HG02759 (cell line): ENCODE measurements at regions not wholly inside any gene's neighbourhood (a gene's known extent, or its start where the extent isn't known, plus 50 kb on each side); places are given as distances from the start of the nearest gene placed in this dataset.

Experiments used
- ATAC-seq: cut with Tn5 transposase; IDR thresholded peaks from one replicate; pipeline ENCODE4 v1.9.1; 2021; ENCODE audit warnings: mild to moderate bottlenecking, moderate library complexity; ENCODE audit not compliant: unreplicated experiment

DNA sequence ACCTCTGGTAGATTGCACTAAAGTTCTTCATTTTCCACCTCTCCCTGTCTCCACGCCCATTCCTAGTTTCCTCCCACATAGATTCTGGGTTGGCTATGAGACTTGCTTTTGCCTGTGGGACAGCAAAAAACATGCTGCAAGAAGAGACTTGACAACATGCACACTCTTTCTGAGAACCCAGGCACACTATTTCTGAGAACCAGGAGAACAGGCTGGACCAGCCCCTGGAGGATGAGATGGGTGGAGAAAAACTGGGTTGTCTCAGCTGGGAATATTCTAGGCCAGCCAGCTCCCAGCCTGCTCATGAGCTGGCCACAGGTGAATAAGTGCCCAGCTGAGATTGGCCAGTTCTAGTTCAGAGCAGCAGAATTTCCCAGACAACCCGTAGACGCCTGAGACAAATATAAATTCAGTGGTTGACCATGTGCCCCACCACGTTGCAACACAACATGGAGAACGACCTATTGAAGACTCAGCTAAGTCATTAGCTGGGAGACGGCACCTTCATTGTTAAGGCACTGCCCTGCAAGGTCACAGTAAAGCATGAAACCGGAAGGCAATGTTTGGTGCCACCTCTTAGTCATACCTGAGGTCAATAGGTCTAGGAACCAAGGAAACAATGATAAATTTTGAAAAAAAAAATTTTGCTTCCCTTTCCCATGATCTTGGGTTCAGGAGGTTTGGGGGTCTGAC lies 92.7 kb upstream of the AKR1E2 start:
- no peak for ATAC-seq

DNA sequence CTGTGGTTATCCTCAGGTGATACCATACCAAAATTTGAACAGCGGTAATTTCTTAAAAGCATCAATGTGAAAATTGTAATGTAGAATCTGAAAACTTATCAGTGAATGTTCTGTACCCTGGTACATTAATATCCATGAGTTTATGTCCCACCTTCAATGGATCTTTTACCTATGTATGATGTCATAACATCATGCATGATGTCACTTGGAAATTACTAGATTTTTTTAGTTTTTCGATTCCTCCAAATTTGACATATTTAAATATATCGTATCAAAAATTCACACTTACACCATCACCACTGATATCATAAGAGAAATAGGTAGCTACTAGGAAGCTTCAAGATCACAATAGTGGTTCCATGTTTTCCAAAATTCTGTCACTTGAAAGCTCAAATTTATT lies 95.0 kb upstream of the AKR1E2 start:
- ATAC-seq: no peak

DNA sequence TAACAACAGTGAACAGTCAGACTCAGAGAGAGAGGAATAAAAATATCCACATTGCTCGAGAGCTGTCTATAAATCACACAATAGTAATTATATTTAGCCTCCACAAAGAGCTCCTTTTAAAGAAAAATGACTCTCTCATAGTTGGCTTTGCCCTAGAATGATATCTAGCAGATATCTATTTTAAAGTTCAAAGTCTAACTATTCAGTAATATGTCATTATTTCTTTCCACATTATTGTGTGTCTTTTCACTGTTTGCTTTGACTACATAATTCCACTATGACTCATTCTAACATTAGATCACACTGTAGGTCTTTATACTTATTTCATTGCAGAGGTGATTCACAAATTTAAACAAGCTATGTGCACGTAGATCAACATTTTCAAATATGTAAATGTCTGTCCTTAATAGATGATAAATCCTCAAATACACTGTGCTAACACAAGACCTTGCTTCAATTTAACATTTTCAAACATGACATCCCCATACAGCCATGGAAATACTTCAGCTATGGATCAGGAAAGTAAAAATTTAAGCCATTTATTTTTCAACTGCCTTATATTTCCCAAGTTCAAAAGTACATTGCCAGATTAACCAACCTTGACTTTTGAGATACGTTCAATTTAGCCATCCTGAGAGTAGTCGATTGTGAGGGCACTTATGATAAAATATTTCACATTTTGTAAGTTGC lies 99.9 kb upstream of the AKR1E2 start:
- no peak for ATAC-seq

DNA sequence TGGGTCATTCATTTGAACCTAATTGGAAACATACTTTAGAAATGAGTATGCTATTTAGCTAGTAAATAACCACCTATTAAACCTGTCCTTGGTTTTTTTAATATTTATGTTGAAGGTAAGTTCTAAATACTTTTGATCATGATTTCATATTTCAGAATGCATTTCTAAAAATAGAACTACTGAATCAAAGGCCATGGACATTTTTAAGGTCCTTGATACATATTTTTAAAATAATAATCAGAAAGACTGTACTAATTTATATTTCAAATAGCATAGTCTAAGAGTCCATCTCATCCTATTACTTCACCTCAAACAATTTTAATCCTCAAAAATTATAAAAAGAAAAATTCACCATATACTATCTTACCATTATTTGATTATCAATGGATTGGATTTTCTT lies 102.1 kb upstream of the AKR1E2 start:
- ATAC-seq: no peak

DNA sequence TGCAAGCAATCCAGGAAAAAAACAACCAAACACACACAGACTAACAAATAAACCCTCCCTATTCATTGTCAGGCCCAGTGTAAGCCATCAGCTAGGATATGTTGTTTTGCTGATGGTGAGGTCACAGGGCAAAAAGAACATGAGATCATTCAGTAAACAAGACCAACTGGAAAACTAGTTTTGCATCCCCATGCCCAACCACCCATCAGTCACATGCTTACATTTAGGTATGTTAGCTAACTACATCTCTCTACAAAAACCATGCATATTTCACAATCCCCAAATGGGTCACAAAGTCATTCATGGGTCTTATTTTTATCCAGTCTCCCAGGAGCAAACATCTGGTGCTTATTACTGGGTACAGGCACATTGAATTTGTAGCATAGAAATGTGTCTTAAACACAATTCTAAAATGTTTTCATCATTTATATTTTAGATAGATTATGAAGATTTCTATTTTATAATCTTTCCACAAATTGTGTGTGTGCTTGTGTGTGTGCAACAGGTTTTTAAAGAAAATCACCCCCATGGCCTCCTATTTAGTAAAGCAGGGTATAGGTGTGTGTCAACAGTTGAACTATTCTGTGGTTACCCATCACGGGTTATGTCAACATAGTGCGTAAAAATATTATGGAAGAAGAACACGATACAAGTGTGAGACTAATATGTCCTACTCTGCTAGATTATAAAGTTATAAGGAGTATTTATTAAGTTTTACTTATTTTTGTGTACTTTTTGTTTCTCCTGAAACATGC lies 103.8 kb upstream of the AKR1E2 start:
- no peak for ATAC-seq

DNA sequence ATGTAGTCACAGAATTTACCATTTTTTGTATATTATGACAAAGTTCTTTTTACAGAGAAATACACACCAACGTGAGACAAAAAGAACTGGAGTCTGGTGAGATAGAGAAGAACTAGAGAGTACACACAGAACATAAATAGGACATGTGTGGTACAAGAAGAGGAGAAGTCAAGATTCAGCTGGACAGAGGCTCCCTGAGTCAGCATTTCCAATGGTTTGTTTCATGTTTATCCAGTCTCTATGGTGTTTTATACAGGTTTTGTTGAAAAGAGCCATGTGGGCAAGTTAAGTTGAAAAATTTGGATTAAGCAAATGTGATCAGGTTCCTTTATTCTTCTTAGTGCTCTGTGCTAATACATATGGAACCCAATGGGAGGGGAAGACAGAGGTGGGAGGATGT lies 105.5 kb upstream of the AKR1E2 start:
- ATAC-seq: no peak

DNA sequence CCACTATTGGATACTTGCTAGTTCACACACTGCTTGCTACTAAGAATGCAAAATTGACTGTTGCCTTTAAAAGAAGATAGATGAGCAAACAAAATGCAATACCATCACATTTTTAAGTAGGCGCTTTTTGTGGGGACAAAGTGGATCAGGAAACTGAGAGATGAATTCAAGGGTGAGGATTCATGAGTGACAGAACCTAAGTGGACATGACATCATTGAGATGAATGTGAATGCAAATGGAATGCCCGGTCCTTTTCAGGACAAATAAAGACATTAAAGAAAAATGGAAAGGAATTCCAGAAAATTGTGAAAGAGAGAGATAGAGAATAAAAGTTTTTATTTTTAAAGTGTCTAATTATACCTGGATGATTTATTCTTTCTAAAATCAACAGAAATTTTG lies 106.3 kb upstream of the AKR1E2 start:
- no peak for ATAC-seq

DNA sequence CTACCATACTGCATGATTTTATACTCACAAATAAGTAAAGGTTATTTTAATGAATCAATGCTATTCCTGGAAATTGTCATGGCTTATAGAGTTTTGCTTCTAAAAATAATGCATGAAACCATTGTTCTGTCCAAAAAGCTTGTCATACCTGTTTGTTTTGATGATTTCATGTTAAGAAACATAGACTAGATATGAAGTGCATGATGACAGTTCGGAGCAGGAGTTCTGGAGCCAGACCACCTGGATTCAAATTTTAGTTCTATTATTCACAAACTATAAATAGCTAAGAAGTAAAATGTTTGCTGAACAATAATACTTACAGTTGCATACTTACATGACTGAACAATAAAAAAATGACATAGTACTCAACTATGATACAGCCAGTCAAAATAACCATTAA lies 107.0 kb upstream of the AKR1E2 start:
- no peak for ATAC-seq

DNA sequence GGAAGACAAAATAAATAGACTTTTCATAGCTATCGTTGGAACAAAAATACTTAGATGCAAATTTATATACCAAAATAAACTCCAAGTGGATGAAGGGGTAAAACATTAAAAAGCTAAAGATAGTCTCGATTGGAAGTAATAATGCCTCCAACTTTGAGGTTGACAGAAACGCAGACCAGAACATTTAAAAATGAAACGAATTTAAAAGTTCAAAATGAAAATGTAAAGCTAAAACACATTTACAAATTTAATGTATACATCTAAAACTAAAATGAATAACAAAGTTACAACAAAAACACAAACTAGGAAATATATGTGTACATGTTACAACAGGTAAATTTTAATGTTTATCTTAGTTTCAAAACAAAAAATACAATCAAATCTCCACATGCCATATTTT lies 107.5 kb upstream of the AKR1E2 start:
- no peak for ATAC-seq

DNA sequence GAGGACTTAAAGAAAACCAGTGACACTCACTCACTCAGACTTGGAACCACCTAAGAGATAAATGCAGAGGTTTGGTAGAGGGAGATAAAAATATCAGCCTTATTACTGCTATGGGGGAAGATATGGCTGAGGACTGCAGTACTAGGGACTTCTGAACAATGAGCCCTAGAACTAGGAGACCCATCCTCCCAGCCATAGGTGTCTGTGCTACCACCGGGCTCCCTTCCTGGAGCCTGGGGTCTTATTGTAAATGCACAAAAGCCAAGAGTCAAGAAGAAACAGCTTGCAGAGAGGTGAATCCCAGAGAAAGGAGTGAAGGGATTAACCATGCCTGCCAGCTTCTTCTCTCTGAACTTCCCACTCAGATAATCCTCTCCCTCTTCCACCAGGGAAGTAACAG lies 108.3 kb upstream of the AKR1E2 start:
- no peak for ATAC-seq

DNA sequence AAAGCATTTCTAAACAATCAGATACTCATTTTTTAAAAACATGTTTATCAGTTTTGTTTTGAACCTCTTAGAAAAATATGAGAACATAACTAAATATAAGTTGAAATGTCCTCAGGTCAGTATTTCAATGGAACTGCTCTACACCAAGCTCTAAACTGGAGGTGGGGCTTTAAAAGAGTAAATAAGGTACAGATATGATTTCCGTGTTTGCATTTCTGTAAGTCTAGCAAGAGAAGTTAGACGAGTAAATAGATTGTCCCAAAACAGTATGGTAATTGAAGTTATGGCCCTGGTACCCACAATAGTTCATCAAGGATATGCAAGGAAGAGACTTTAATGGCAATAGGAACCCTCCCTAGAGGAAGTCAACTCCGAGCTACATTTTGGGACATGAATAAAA lies 115.1 kb upstream of the AKR1E2 start:
- ATAC-seq: no peak

DNA sequence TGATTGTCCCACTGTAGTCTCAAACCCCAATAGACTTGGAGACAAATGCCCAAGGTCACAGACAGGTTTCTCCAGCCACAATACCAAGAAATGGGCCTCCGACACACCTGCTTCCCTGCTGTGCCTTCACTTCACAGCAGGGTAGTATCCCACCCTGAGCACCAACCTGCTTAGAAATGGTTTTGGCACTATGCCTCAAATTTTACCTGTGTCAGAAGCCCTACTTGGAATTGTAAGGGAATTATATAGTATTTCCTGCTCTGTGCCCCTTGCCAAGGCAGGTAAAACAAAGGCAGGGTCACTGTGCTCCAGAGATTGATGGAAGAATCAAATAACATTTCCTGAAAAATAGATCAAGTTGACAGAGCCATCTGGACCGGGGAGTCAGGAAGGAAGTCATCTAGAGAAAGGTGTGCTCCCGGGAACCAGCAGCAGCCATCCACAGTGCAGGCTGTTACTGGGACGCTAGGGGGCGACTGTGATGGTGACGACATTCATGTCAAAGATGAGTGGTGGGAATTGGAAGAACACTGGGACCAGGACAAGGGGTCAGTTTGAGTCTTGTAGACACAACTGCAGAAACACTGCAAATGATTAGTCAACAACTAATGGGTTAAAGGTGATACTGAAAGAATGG lies 117.8 kb upstream of the AKR1E2 start:
- ATAC-seq: no peak

DNA sequence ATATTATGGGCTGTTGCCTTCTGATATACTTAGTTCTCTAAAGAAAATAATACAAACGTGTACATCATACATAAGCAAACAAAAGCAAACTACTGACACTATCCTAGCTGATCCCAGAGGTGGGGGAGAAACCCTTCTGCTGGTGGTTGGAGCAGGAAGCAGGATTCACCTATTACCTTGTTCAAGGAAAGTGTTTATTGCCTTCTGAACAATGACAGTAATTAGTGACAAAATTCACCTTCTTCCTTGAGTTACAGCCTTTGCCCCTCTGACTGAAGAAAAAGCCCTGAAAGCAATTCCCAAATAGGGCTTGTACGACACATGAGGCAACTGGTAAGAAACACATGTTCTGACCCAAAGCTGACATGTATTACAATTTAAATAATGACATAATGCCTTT lies 118.8 kb upstream of the AKR1E2 start:
- ATAC-seq: no peak

DNA sequence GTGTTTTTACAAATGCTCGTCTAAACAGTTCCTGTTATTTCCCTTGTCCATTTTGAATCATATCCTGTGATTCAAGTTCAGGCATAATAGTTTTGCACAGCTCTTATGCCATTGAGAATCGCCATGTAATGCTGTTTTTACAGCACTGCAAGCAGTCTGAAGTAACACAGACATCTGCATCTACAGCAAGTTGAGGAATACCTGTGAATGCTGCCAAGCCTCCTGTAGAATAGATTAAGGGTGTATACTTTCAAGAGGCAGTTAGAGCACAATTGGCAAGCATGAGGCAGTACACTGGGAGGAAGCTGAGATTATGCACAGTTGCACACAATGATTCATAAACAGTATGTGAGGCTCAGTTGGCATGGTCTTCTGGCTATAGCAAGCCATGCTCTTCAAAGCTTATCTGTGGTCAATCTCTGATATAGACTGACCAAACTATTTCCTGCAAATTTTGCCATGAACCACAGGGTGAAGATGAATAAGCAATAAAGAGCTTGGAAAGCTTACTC lies 121.9 kb upstream of the AKR1E2 start:
- no peak for ATAC-seq

DNA sequence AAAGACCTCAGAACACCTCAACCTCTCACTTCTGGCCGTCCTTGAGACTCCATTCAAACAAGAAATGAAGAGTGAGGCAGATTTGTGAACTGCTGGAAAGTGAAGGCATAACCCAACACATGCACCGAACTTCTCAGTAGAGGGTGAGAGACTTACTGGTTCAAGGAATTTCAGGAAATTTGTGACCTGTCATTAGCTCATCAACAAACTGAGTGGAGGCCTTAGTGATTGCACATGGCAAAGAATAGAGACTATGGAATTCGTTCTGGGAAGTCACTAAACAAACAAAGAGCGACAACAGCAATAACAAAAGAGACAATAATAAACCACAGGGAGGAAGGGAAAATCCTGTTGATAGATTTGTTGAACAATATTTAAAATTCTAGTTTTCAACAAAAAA lies 125.0 kb upstream of the AKR1E2 start:
- no peak for ATAC-seq

DNA sequence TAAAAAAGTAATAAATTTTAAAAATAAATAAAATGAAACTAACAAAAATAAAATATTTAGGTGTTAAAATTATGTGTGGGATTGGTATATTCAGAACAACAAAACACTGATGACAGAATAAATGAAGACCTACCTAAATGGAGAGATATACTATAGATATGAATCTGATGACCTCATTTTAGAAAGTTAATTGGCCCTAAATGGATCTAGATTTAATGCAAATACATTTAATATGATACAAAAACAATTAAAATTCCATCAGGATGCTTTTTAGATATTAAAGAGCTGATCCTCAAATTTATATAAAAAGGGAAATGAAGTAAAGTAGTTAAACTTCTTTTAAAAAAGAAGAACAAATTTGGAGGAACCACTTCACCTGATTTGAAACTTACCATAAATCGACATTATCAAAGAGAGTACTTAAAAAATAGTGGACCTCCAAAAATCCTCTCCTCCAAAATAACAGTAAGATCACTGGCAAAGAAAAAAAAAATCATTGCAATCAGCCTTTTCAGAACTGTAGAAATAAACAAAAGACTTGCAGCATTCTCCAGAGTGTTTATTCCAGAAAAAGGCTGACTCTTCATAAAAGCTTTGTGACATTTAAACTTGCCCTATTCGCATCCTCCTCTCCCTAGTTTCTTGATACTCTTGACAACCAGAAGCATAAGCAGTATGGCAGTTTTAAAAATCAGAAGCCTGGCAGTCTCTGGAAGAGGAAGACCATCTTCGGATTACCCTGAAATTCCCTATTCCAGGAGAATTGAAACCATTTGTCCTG lies 125.9 kb upstream of the AKR1E2 start:
- ATAC-seq: no peak

DNA sequence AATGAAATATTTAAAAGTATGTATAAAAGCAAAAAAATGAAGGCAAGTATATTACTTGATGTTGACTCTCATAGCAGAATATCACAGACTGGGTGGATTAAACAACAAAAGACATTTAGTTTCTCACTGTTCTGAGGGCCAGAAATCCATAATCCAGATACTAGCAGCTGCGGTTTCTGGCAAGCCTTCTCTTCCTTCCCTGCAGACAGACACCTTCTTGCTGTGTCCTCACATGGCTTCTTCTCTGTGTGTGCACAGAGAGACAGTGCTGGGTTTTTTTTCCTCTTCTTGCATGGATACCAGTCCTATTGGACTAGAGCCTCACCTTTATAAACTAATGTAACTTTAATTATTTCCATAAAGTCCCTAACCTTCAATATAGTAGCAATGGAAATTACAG lies 127.9 kb upstream of the AKR1E2 start:
- no peak for ATAC-seq

DNA sequence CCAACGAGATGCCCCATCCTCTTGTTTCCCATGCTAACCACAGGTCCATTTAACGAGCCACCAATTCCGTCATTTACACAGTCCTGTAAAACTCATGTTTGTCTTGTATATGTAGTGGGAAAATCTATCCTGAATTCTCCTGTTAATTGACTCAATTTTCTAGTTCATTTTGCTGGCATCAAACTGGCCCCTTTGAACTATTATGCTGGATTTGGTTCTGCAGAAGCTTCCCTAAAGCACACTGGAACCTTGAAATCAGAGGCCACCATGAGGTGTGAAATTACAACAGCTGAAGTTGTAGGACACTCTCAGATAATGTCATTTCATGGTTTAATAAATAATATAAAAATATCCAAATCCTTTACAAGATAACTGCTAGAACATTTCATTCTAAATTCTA lies 129.8 kb upstream of the AKR1E2 start:
- ATAC-seq: no peak

DNA sequence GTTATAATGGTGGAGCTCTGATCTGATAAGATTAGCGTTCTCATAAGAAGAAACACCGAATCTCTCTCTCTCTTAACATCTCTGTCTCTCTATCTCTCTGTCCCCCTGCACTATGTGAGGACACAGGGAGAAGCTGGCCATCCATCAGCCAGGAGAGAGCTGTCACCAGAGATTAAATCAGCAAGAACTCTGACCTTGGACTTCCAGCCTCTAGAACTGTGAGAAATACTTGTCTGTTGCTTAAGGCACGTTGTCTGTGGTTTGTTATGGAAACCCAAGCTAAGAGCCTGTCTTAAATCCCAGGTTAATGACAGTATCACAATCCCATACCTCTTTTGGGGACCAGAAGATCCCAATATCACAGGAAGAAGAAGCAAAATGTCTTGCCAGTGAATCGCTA lies 132.0 kb upstream of the AKR1E2 start:
- ATAC-seq: no peak

DNA sequence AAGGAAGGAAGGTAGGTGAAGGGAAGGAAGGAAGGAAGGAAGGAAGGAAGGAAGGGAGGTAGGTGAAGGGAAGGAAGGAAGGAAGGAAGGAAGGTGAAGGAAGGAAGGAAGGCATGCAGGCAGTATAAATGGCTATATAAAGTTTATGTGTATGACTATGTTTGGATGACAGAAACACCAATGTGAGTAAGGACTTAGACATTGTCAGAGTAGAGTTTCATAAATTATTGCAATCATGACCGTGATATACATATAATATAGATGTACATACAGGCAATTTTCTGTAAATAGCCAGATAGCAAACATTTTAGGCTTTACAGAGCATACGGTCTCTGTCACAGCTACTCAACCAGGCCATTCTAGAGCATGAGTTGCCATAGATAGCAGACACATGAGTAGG lies 133.8 kb upstream of the AKR1E2 start:
- no peak for ATAC-seq

DNA sequence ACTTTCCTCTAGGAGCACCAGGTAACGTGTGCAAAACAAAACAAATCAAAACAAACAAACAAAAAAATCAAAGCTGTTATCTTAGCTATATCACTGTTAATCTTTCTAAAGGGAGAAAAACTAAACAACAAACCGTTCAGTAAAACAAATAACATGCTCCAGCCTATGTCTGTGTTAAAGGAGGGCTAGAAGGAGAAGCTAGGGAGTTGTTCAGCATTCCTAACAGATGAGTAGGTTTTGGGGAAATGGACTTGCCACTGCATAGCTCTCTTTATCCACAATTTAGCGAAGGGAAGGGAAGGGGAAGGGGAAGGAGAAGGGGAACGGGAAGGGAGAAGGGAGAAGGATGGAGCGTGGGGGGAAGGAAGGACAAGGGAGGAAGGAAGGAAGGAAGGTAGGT lies 134.2 kb upstream of the AKR1E2 start:
- ATAC-seq: no peak
